Lung (tissue), 11 donors: ENCODE measurements at regions not wholly inside any gene's neighbourhood (a gene's known extent, or its start where the extent isn't known, plus 50 kb on each side); places are given as distances from the start of the nearest gene placed in this dataset.

ENCODE experiments used
- ATAC-seq: fragments of 200-7000 bp; cut with Tn5 transposase; one replicate; pipeline ENCODE4 v1.9.1; 2020; ENCODE audit warnings: moderate number of reproducible peaks; ENCODE audit not compliant: insufficient read depth, low FRiP score
- DNase-seq, 3 donors: peaks; one replicate each; pipeline ENCODE4 v3.0.0-alpha.2; 2013 to 2017
- H3K27ac ChIP-seq, 2 donors: one replicate each; pipeline ENCODE4 v1.5.1; 2013; ENCODE audit warnings: mild to moderate bottlenecking in 2 of 2, moderate library complexity in 2 of 2, control low read depth in 1 of 2, inconsistent platforms in 1 of 2, low read depth in 1 of 2, low read length in 1 of 2
- H3K27me3 ChIP-seq, 3 donors: one replicate each; pipeline ENCODE4 v1.5.1; 2013; ENCODE audit warnings: low read length in 2 of 3; ENCODE audit not compliant: control insufficient read depth in 3 of 3, insufficient read depth in 3 of 3
- H3K36me3 ChIP-seq, 4 donors: one replicate each; pipeline ENCODE4 v1.5.1; 2013; ENCODE audit warnings: low read length in 4 of 4, mild to moderate bottlenecking in 1 of 4, moderate library complexity in 1 of 4; ENCODE audit not compliant: control insufficient read depth in 4 of 4, insufficient read depth in 4 of 4
- H3K4me1 ChIP-seq, 5 donors: one replicate each; pipeline ENCODE4 v1.5.1; 2013; ENCODE audit warnings: low read length in 5 of 5, mild to moderate bottlenecking in 2 of 5, moderate library complexity in 1 of 5; ENCODE audit not compliant: control insufficient read depth in 5 of 5, insufficient read depth in 5 of 5
- H3K4me3 ChIP-seq: one replicate; pipeline ENCODE4 v1.5.1; 2013; ENCODE audit warnings: mild to moderate bottlenecking, control low read depth, moderate library complexity
- H3K9ac ChIP-seq, 2 donors: one replicate each; pipeline ENCODE4 v1.5.1; 2013; ENCODE audit warnings: low read length in 2 of 2, control low read depth in 1 of 2; ENCODE audit not compliant: insufficient read depth in 1 of 2
- H3K9me3 ChIP-seq, 4 donors: one replicate each; pipeline ENCODE4 v1.5.1; 2013; ENCODE audit warnings: low read length in 3 of 4, mild to moderate bottlenecking in 1 of 4, moderate library complexity in 1 of 4; ENCODE audit not compliant: control insufficient read depth in 4 of 4, insufficient read depth in 3 of 4
- CTCF ChIP-seq: IDR thresholded peaks from 2 replicates; pipeline ENCODE4 v1.5.1; 2012; ENCODE audit warnings: mild to moderate bottlenecking; ENCODE audit errors: control extremely low read depth, extremely low read depth
- WGBS, 2 donors: extraction: QIAGEN DNeasy Blood & Tissue Kit; methylation state at CpG; one replicate each; pipeline ENCODE4 v1.1.7; 2013; 5-methylcytosine and 5-hydroxymethylcytosine counted together
- donor health status: control.
- donor health status: control.
- donor health status: Bipolar disorder and iron deficiency.
- donor health status: healthy.
- donor health status: DM: yes; HTN: yes; CAD: no.

DNA sequence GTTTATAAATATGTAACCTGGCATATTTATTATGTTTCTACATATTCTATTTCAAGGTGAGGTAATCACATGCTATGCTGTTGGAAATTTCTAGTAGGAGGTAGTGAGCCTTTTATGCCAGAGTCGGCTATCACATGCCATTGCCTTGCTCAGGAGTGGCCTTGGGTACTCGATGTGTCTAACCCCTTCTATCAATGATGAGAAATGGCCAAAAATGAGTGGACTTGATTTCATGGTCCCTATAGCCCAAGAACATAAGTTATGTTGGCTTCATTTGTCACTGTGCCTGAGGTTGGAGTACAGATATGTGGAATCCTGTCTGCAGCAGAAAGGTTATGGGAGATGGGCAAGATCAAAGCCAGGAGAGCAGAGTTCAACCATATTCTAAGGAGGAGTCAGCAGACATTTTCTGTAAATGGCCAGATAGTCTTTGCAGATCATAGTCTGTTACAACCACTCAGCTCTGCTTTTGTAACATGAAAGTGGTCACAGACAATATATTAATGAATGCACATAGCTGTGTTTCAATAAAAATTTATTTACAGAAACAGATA is 554.4 kb downstream of the PDCD6IP start:
- ATAC-seq (no peak), DNase-seq (no peak)
- H3K4me1 ChIP-seq = no peaks in the 10 kb centered on the region
- H3K27ac ChIP-seq = no peak overlapping the region
- no peaks in the 10 kb centered on the region for H3K36me3 ChIP-seq
- H3K27me3 ChIP-seq = no peaks in the 10 kb centered on the region
- H3K4me3 ChIP-seq = no peak overlapping the region
- no peak overlapping the region for H3K9ac ChIP-seq
- no peaks in the 10 kb centered on the region for H3K9me3 ChIP-seq
- TF ChIP-seq CTCF = no peak
- WGBS, 2 donors = 83 to 97% methylated on average over 2 of the region's 2 CpGs

DNA sequence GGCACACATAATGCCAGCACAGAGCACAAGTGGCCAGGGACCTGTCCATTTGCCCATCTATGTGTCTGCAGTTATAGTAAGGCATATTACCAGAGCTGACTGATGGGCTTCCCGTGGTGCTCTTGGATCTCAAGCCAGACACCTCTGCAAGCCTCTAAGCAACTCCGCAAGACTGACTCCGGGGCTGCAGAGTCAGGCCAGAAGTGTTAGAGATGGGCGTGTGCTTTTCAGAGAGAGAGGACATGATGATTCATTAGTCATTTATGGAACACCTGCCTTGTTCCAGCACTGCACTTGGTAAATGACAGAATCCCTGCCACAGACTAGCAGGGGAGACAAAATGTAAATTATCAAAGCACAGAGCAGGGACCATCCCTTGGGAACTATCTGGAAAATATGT is 559.0 kb downstream of the PDCD6IP start:
- TF ChIP-seq CTCF = no peak
- H3K4me3 ChIP-seq = no peak overlapping the region
- ATAC-seq = no peak
- no peaks in the 10 kb centered on the region for H3K9me3 ChIP-seq
- no peaks in the 10 kb centered on the region for H3K4me1 ChIP-seq
- no peaks in the 10 kb centered on the region for H3K27me3 ChIP-seq
- no peak for DNase-seq
- no peak overlapping the region for H3K9ac ChIP-seq
- H3K36me3 ChIP-seq = no peaks in the 10 kb centered on the region
- WGBS, 2 donors = 83 to 88% methylated on average over 4 of the region's 4 CpGs
- H3K27ac ChIP-seq = no peak overlapping the region

DNA sequence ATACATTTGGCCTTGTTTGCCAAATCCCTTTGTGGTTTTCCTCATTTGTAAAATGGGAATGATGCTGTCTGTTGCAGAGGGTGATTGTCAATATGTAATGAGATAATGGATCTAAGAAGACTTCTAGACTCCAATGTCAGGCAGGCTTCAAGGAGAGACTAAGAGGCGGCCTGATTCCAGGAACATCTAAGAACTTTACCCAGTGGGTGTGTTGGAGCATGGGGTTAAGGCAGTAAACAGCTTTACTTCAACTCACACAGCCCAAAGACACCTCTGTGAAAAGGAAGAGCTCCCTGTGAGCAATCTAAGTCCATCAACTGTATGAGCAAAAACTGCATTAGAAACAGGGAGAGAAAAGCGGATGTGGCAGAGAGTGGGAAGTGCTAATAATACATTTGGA is 560.6 kb downstream of the PDCD6IP start:
- Histone ChIP-seq H3K4me3 (no peak overlapping the region), H3K27ac (no peak overlapping the region), H3K27me3 (no peaks in the 10 kb centered on the region), H3K36me3 (no peaks in the 10 kb centered on the region), H3K9ac (no peak overlapping the region), H3K9me3 (no peaks in the 10 kb centered on the region), H3K4me1 (no peaks in the 10 kb centered on the region)
- TF ChIP-seq CTCF = no peak
- WGBS, 2 donors = 90 to 95% methylated on average over 2 of the region's 2 CpGs
- DNase-seq (no peak), ATAC-seq (no peak)

- 73 to 77% methylated on average over 5 of the region's 5 CpGs for WGBS, 2 donors
These were observed 562.3 kb downstream of the PDCD6IP start for GRCh38 chr3:34360713-34361112.

More at GRCh38 chr3:34360713-34361112, 562.3 kb downstream of the PDCD6IP start:
- ATAC-seq = no peak
- Histone ChIP-seq H3K4me3 (no peak overlapping the region), H3K9ac (no peak overlapping the region), H3K9me3 (no peaks in the 10 kb centered on the region), H3K27ac (no peak overlapping the region), H3K4me1 (no peaks in the 10 kb centered on the region), H3K36me3 (no peaks in the 10 kb centered on the region), H3K27me3 (no peaks in the 10 kb centered on the region)
- no peak for TF ChIP-seq CTCF
- no peak for DNase-seq
